ENCODE measurements at regions not wholly inside any gene's neighbourhood (a gene's known extent, or its start where the extent isn't known, plus 50 kb on each side); places are given as distances from the start of the nearest gene placed in this dataset.
"Not testable (repeated sequence)": the region's sequence is repeated elsewhere in the genome, so short reads cannot be mapped to it uniquely, and the experiment has no call there.

GRCh38 chr4:134145369-134145768 is 56.2 kb downstream of the PABPC4L start:
- peaks cover 30% of the 10 kb centered on the region for H3K4me1 ChIP-seq
- H3K9me3 ChIP-seq, result peaks cover 3% of the 10 kb centered on the region; the same call in 1 of the 2 replicates
- DNase-seq (ENCODE audit: low spot score in 2 of 2), result peak in 1 of 2 experiments; percentile 71
- H3K27me3 ChIP-seq (ENCODE audit: low read depth), result no peaks in the 10 kb centered on the region
- H3K36me3 ChIP-seq (replicated peaks), result no peaks in the 10 kb centered on the region
- H3K4me3 ChIP-seq, result no peak overlapping the region
- in situ Hi-C loops (cut with MboI; ENCODE audit: low sequenced_read_pairs), result no loop called here

DNA sequence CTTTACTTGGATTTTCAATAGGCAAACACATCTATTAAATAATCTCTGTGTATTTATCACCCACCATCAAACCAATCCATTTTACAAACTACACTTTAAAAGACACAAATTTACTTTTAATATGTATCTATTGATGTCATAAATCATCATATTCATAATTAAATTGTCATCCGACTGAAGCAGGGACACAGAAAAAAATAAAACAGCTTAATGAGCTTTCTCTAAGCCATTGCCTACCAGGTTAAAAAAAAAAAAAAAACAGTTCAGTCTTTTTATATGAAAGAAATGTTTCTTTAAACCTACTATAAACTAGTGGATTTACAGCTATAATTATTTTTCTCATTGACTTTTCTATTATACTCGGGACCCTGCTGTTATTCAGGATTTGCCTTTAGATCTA is 57.3 kb downstream of the PABPC4L start:
- no peak overlapping the region for H3K4me3 ChIP-seq
- no peaks in the 10 kb centered on the region for H3K36me3 ChIP-seq (replicated peaks)
- in situ Hi-C loops (cut with MboI; ENCODE audit: low sequenced_read_pairs), result no loop called here
- no peaks in the 10 kb centered on the region for H3K27me3 ChIP-seq (ENCODE audit: low read depth)
- no peak for DNase-seq (ENCODE audit: low spot score in 2 of 2)
- peaks cover 26% of the 10 kb centered on the region for H3K4me1 ChIP-seq
- H3K9me3 ChIP-seq, result peaks cover 3% of the 10 kb centered on the region; the same call in 1 of the 2 replicates

- H3K4me3 ChIP-seq, result no peak overlapping the region
- in situ Hi-C loops (cut with MboI; ENCODE audit: low sequenced_read_pairs), result no loop called here
- no peak for DNase-seq (ENCODE audit: low spot score in 2 of 2)
- no peaks in the 10 kb centered on the region for H3K36me3 ChIP-seq (replicated peaks)
- peaks cover 3% of the 10 kb centered on the region; the same call in 1 of the 2 replicates for H3K9me3 ChIP-seq
- H3K27me3 ChIP-seq (ENCODE audit: low read depth), result no peaks in the 10 kb centered on the region
- peaks cover 24% of the 10 kb centered on the region for H3K4me1 ChIP-seq
Observed at GRCh38 chr4:134141728-134142127, 59.9 kb downstream of the PABPC4L start.

- Histone ChIP-seq H3K4me1 (peaks cover 10% of the 10 kb centered on the region; the same call in 1 of the 2 replicates), H3K9me3 (no peaks in the 10 kb centered on the region), H3K27me3 (ENCODE audit: low read depth) (no peaks in the 10 kb centered on the region), H3K4me3 (no peak overlapping the region), H3K36me3 (replicated peaks) (no peaks in the 10 kb centered on the region)
- in situ Hi-C loops (cut with MboI; ENCODE audit: low sequenced_read_pairs), result no loop called here
- no peak for DNase-seq (ENCODE audit: low spot score in 2 of 2)
Observed at GRCh38 chr4:134139188-134139587, 62.4 kb downstream of the PABPC4L start.

GRCh38 chr4:134132086-134132783 is 69.4 kb downstream of the PABPC4L start:
- Histone ChIP-seq H3K4me1 (peaks cover 9% of the 10 kb centered on the region), H3K27me3 (ENCODE audit: low read depth) (no peaks in the 10 kb centered on the region), H3K9me3 (peaks cover 6% of the 10 kb centered on the region), H3K36me3 (replicated peaks) (no peaks in the 10 kb centered on the region), H3K4me3 (no peak overlapping the region)
- in situ Hi-C loops (cut with MboI; ENCODE audit: low sequenced_read_pairs), result no loop called here
- peak in 1 of 2 experiments; percentile 21 for DNase-seq (ENCODE audit: low spot score in 2 of 2)

- DNase-seq (ENCODE audit: low spot score in 2 of 2), result no peak
- H3K36me3 ChIP-seq (replicated peaks), result no peaks in the 10 kb centered on the region
- no peaks in the 10 kb centered on the region for H3K27me3 ChIP-seq (ENCODE audit: low read depth)
- H3K9me3 ChIP-seq, result peaks cover 3% of the 10 kb centered on the region; the same call in 1 of the 2 replicates
- no peak overlapping the region for H3K4me3 ChIP-seq
- H3K4me1 ChIP-seq, result peaks cover 3% of the 10 kb centered on the region
- in situ Hi-C loops (cut with MboI; ENCODE audit: low sequenced_read_pairs), result no loop called here
Observed at GRCh38 chr4:134126955-134127354, 74.6 kb downstream of the PABPC4L start.

- in situ Hi-C loops (cut with MboI; ENCODE audit: low sequenced_read_pairs), result no loop called here
- Histone ChIP-seq H3K36me3 (replicated peaks) (no peaks in the 10 kb centered on the region), H3K4me1 (no peaks in the 10 kb centered on the region), H3K27me3 (ENCODE audit: low read depth) (no peaks in the 10 kb centered on the region), H3K4me3 (no peak overlapping the region), H3K9me3 (peaks cover 3% of the 10 kb centered on the region; the same call in 1 of the 2 replicates)
- DNase-seq (ENCODE audit: low spot score in 2 of 2), result no peak
Observed at GRCh38 chr4:134126000-134126560, 75.5 kb downstream of the PABPC4L start.

DNA sequence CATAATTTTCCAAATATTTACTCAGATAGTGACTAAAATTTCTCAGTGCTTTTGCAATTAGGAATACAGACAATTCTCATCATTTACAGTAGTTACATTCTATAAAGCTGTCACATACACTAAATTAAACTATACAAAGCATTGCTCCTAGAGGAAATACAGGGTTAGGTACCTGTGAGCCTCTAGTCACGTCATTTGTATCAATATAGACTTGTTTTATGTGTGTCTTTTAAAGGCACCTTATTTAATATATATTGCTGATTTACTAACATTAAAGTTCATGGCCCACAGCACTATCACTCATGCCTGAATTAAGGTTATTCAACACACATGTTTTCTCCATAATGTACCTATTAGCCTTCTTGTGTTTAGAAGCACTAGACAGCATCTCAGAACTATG is 78.7 kb downstream of the PABPC4L start:
- in situ Hi-C loops (cut with MboI; ENCODE audit: low sequenced_read_pairs), result no loop called here
- no peak for DNase-seq (ENCODE audit: low spot score in 2 of 2)
- Histone ChIP-seq H3K9me3 (no peaks in the 10 kb centered on the region; the same call in 1 of the 2 replicates), H3K4me3 (no peak overlapping the region), H3K36me3 (replicated peaks) (no peaks in the 10 kb centered on the region), H3K4me1 (no peaks in the 10 kb centered on the region; the same call in 1 of the 2 replicates), H3K27me3 (ENCODE audit: low read depth) (no peaks in the 10 kb centered on the region)

DNA sequence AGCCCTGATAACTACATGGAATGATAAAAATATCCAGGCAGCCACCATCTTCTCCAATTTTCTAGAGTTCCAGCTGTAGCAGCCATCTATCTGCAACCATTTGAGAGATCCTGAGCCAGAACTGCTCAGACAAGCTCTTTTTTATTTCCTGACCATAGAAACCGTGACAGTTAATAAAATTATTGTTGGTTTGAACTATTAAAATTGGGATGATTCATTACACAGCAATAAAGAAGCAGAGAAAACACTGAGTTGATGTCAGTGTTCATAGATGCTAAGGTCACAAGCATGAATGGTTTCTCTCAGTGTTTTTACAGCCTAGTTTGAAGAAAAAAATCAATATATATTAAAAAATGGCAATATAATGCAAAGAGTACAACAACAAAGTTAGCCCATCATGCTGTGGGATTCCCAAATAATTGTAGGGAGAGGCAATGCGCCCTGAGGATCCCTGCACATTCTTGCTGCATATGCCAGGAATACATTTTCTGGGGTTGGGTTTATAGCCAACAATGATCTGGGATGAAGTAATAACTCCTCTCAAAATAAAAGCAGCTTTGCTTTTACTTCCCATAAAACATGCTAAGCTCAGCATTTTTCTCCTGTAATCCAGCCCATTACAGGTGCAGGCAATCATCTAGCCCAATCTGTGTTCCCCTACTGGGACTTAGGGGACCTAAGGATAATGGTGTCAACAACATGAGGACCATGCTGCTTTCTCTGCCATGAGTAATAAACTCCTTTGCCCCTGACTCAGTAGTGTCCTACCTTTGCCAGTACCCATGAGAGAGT is 84.0 kb downstream of the PABPC4L start:
- in situ Hi-C loops (cut with MboI; ENCODE audit: low sequenced_read_pairs), result no loop called here
- Histone ChIP-seq H3K4me1 (no peaks in the 10 kb centered on the region; the same call in 1 of the 2 replicates), H3K9me3 (no peaks in the 10 kb centered on the region), H3K27me3 (ENCODE audit: low read depth) (no peaks in the 10 kb centered on the region), H3K36me3 (replicated peaks) (no peaks in the 10 kb centered on the region), H3K4me3 (no peak overlapping the region)
- DNase-seq (ENCODE audit: low spot score in 2 of 2), result no peak

- Histone ChIP-seq H3K4me1 (peaks cover 10% of the 10 kb centered on the region), H3K27me3 (ENCODE audit: low read depth) (no peaks in the 10 kb centered on the region), H3K4me3 (no peak overlapping the region), H3K36me3 (replicated peaks) (no peaks in the 10 kb centered on the region), H3K9me3 (no peaks in the 10 kb centered on the region)
- in situ Hi-C loops (cut with MboI; ENCODE audit: low sequenced_read_pairs), result no loop called here
- DNase-seq (ENCODE audit: low spot score in 2 of 2), result no peak
Observed at GRCh38 chr4:134089885-134090284, 111.7 kb downstream of the PABPC4L start.

- in situ Hi-C loops (cut with MboI; ENCODE audit: low sequenced_read_pairs), result no loop called here
- Histone ChIP-seq H3K36me3 (replicated peaks) (no peaks in the 10 kb centered on the region), H3K4me3 (no peak overlapping the region), H3K4me1 (peaks cover 10% of the 10 kb centered on the region), H3K27me3 (ENCODE audit: low read depth) (no peaks in the 10 kb centered on the region), H3K9me3 (no peaks in the 10 kb centered on the region)
- peak in 1 of 2 experiments; percentile 80 for DNase-seq (ENCODE audit: low spot score in 2 of 2)
Observed at GRCh38 chr4:134085496-134085895, 116.1 kb downstream of the PABPC4L start.

DNA sequence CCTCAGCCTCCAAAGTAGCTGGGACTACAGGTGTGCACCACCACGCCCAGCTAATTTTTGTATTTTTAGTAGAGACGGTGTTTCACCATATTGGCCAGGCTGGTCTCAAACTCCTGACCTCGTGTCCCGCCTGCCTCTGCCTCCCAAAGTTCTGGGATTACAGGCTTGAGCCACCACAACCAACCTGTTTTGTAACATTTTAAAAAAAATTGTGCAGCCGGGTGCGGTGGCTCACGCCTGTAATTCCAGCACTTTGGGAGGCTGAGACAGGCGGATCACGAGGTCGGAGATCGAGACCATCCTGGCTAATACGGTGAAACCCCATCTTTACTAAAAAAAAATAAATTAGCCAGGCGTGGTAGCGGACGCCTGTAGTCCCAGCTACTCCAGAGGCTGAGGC is 122.5 kb downstream of the PABPC4L start:
- H3K36me3 ChIP-seq (replicated peaks); in situ Hi-C loops (cut with MboI; ENCODE audit: low sequenced_read_pairs); H3K9me3 ChIP-seq; H3K4me1 ChIP-seq; H3K27me3 ChIP-seq (ENCODE audit: low read depth); H3K4me3 ChIP-seq; DNase-seq (ENCODE audit: low spot score in 2 of 2): not testable (repeated sequence)

DNA sequence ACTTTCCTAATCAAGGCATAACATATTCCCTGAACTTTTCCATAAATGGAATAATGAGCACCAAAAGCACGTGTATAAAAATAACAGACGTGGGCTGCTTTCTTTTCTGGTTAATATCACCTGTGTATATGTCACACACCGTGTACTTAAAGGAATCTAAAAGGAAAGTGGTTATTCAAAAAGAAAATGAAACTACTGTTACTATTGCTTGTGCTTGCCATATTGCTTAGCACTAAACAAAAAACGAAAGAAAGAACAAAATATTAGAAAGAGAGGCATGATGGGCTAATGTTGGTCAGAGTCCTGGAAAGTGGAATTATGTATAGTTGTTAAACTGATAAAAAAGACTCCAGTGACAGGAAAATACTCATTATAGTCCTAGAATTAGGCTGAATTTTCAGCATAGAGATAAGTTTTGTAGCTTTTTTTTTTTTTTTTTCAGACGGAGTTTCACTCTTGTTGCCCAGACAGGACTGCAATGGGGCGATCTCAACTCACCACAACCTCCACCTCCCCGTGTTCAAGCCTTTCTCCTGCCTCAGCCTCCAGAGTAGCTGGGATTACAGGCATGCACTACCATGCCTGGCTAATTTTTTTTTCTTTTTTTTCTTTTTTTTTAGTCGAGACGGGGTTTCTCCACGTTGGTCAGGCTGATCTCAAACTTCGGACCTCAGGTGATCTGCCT is 123.2 kb downstream of the PABPC4L start:
- H3K36me3 ChIP-seq (replicated peaks), result no peaks in the 10 kb centered on the region
- in situ Hi-C loops (cut with MboI; ENCODE audit: low sequenced_read_pairs), result no loop called here
- H3K9me3 ChIP-seq, result no peaks in the 10 kb centered on the region
- DNase-seq (ENCODE audit: low spot score in 2 of 2), result no peak
- H3K27me3 ChIP-seq (ENCODE audit: low read depth), result no peaks in the 10 kb centered on the region
- H3K4me1 ChIP-seq, result no peaks in the 10 kb centered on the region
- no peak overlapping the region for H3K4me3 ChIP-seq
